ENCODE measurements at regions not wholly inside any gene's neighbourhood (a gene's known extent, or its start where the extent isn't known, plus 50 kb on each side); places are given as distances from the start of the nearest gene placed in this dataset.

DNA sequence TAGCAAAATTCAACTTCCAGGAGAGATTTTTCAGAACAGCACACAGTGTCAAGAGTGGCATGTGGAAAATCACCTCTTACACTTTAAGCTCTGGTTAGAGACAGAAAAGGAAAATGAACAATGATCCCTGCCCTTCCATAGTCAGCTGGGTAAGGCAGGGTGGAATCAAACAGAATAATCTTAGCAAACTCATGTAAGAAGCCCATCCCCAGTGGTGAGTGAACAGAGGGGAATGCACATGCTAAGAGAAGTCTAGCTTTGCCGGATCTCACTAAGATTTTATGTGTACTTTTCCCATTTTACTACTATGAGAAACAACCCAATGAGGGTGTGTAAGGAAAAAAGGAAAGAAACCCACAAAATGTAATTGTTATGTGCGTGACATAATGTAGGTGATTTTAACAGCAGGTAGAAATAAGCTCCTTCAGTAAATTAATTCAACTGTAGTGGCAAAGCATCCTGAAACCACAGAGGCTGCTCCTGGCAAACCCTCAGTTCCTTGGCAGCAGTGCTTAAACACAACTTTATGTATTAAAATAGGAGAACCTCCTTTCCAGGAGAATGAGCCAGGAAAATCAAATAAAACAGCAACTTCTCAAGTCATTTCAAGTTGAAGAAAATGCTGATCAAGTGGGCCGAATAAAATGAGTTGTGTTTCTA is 366.0 kb upstream of the TRPC7 start:
- no peaks in the 10 kb centered on the region for H3K27me3 ChIP-seq (ENCODE audit: control insufficient read depth, insufficient read depth, low read length)
- WGBS, 2 experiments (ENCODE audit: extremely low coverage in 2 of 2, insufficient read length in 1 of 2): no CpG with 5 or more reads among the region's 3 CpGs
- H2BK15ac ChIP-seq (ENCODE audit: low read depth, low read length): no peak overlapping the region
- no peak overlapping the region for H2BK5ac ChIP-seq (ENCODE audit: low read depth, low read length, poor library complexity, severe bottlenecking)
- no peak overlapping the region for H4K8ac ChIP-seq (ENCODE audit: low read depth in 2 of 2, low read length in 2 of 2)
- no peaks in the 10 kb centered on the region for H3K9me1 ChIP-seq (ENCODE audit: insufficient read depth, low read length)
- no peak overlapping the region for H3K27ac ChIP-seq (ENCODE audit: insufficient read depth, low read length)
- dilution Hi-C loops (cut with HindIII; ENCODE audit: low sequenced_read_pairs, unreplicated experiment) (no loop called here), intact Hi-C loops (cut with micrococcal nuclease) (no loop called here), in situ Hi-C loops (cut with MboI; ENCODE audit: low sequenced_read_pairs) (no loop called here)
- no peak overlapping the region for H2BK120ac ChIP-seq (ENCODE audit: low read depth, low read length)
- H3K36me3 ChIP-seq (ENCODE audit: control insufficient read depth, insufficient read depth, low read length): no peaks in the 10 kb centered on the region
- H3K23ac ChIP-seq (ENCODE audit: low read depth, low read length): no peak overlapping the region
- ChIA-PET POLR2A (ENCODE audit: unreplicated experiment) (no interaction called here), CTCF (no interaction called here)
- TF ChIP-seq MAFK (IDR thresholded peaks at IDR 0.05; ENCODE audit: low read depth, low read length) (no peak), NFE2L2 (IDR thresholded peaks at IDR 0.05; ENCODE audit: low read depth, low read length) (no peak), MAZ (IDR thresholded peaks at IDR 0.05; ENCODE audit: borderline replicate concordance, low read depth, low read length) (no peak), RCOR1 (IDR thresholded peaks at IDR 0.05; ENCODE audit: insufficient replicate concordance, low read length) (no peak), RFX5 (IDR thresholded peaks at IDR 0.05; ENCODE audit: low read depth, low read length) (no peak), CHD1 (IDR thresholded peaks at IDR 0.05; ENCODE audit: low read depth, low read length) (no peak), CEBPB (IDR thresholded peaks at IDR 0.05; ENCODE audit: low read depth, low read length) (no peak), MXI1 (IDR thresholded peaks at IDR 0.05; ENCODE audit: borderline replicate concordance, low read depth, low read length) (no peak)
- TF ChIP-seq, protein P1, sequence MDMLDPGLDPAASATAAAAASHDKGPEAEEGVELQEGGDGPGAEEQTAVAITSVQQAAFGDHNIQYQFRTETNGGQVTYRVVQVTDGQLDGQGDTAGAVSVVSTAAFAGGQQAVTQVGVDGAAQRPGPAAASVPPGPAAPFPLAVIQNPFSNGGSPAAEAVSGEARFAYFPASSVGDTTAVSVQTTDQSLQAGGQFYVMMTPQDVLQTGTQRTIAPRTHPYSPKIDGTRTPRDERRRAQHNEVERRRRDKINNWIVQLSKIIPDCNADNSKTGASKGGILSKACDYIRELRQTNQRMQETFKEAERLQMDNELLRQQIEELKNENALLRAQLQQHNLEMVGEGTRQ (IDR thresholded peaks at IDR 0.05; ENCODE audit: low read depth, low read length): no peak
- TF ChIP-seq, protein P2, sequence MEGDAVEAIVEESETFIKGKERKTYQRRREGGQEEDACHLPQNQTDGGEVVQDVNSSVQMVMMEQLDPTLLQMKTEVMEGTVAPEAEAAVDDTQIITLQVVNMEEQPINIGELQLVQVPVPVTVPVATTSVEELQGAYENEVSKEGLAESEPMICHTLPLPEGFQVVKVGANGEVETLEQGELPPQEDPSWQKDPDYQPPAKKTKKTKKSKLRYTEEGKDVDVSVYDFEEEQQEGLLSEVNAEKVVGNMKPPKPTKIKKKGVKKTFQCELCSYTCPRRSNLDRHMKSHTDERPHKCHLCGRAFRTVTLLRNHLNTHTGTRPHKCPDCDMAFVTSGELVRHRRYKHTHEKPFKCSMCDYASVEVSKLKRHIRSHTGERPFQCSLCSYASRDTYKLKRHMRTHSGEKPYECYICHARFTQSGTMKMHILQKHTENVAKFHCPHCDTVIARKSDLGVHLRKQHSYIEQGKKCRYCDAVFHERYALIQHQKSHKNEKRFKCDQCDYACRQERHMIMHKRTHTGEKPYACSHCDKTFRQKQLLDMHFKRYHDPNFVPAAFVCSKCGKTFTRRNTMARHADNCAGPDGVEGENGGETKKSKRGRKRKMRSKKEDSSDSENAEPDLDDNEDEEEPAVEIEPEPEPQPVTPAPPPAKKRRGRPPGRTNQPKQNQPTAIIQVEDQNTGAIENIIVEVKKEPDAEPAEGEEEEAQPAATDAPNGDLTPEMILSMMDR (conservative IDR thresholded peaks at IDR 0.05; ENCODE audit: low read depth, low read length): no peak
- no peak overlapping the region for H3K4ac ChIP-seq (ENCODE audit: low read depth, low read length)
- H2BK20ac ChIP-seq (ENCODE audit: low read depth, low read length): no peak overlapping the region
- BruUV-seq (replicated peaks): no TSS peak
- ATAC-seq (ENCODE audit: low read depth) (0 out of 2 replicates have a peak, but pooled peaks have one; percentile 28), DNase-seq (peak; percentile 4)
- H3K9ac ChIP-seq (ENCODE audit: low read depth, low read length): no peak overlapping the region
- H3K79me1 ChIP-seq (ENCODE audit: low read depth in 1 of 2, low read length in 2 of 2): no peaks in the 10 kb centered on the region
- peaks cover 4% of the 10 kb centered on the region; the same call in 1 of the 2 replicates for H3K9me3 ChIP-seq (ENCODE audit: control insufficient read depth, insufficient read depth, low read length)
- no peak overlapping the region for H3K56ac ChIP-seq (ENCODE audit: extremely low read depth, insufficient read depth, low read length)
- H4K20me1 ChIP-seq (ENCODE audit: insufficient read depth, low read length): no peaks in the 10 kb centered on the region
- H3K18ac ChIP-seq (ENCODE audit: low read depth, low read length): no peak overlapping the region
- H2AFZ ChIP-seq (replicated peaks; ENCODE audit: low read length, poor library complexity): no peak overlapping the region
- H3K4me3 ChIP-seq (ENCODE audit: insufficient read depth, low read depth, low read length): no peak overlapping the region
- no peaks in the 10 kb centered on the region for H3K4me1 ChIP-seq (ENCODE audit: control insufficient read depth, insufficient read depth, low read length)
- H4K91ac ChIP-seq (ENCODE audit: insufficient read depth, low read depth, low read length): no peak overlapping the region
- H2AK9ac ChIP-seq (replicated peaks; ENCODE audit: low read depth, low read length, poor library complexity): no peak overlapping the region
- no peak overlapping the region for H3K14ac ChIP-seq (replicated peaks; ENCODE audit: low read depth, low read length)
- no peak overlapping the region for H2AK5ac ChIP-seq (ENCODE audit: low read depth, low read length)
- H4K5ac ChIP-seq (ENCODE audit: low read depth, low read length): no peak overlapping the region
- H3K4me2 ChIP-seq (ENCODE audit: low read depth, low read length): no peak overlapping the region

Data from IMR-90 (cell line).